ENCODE measurements at regions not wholly inside any gene's neighbourhood (a gene's known extent, or its start where the extent isn't known, plus 50 kb on each side); places are given as distances from the start of the nearest gene placed in this dataset.

- DNase-seq, result no peak
These were observed 505.5 kb downstream of the LMO4 start for GRCh38 chr1:87834151-87834550.

DNA sequence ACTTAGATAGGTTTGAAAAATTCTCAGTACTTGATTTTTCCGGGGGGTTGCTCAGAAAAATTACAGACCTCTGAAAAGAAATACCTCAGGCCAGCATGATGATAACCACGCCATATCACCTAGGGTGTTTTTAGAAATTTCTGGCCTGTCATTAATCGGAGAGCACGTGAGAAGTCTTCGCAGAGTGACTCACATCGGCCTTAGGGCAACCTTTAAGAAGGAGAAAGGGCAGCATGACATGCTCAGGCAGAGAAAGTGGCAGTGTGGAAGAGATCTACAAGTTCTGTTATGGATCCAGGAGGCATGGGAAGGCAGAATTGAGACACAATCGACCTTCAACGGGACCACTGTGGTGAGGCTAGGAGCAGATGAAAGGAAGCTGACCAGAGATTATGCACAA, 506.3 kb downstream of the LMO4 start:
- no peak for DNase-seq

DNA sequence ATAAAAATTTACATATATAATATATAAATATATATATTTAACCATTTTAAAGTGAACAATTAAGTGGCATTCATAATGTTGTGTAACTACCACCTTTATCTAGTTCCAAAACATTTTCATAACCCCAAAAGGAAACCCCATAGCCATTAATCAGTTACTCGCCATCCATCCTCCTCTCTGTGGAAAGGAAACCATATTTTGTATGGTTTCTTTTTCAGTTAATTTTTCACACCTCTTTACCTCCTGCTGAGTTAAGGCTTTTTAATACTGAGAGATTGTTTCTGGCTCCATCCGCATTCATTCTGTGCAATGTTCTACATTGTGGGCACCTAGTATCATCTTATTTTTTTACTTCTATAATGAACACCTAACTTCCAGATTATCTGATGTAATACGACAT, 512.1 kb downstream of the LMO4 start:
- DNase-seq, result no peak

DNA sequence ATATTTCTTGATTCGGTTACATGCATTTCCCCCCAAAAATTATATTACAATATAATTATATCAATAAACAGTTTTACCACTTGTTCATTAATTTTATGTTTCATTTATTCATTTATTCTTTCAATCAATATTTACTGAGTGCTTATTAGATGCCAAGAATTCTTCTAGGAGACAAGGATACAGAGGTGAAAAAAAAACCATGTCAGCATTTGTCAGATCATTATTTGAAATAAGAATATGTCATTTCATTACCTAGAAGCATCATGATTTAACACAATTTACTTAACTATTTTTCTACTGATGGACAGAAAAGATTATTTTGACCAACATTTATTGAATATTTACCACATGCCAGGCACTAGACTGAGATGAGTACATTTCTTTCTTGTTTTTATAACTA, 512.7 kb downstream of the LMO4 start:
- DNase-seq, result no peak

- DNase-seq, result no peak
These were observed 513.5 kb downstream of the LMO4 start for GRCh38 chr1:87842156-87842555.

DNA sequence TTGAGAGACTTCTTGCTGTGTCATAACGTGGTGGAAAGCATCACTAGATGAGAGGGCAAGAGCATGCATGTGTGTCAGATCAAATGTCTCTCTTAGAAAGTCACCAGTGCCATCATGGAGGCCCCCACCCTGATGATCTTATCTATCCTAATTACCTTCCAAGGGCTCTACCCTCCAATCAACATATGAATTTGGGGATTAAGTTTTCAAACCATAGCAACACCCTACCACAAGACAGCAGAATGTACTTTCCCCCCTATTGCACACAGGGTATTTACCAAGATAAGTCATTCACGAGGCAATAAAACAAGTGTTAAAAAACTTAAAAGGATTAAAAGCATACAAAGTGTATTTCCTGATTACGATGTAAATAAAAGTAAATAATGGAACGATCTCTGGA, 515.6 kb downstream of the LMO4 start:
- DNase-seq, result no peak

GRCh38 chr1:87851490-87851889, 522.8 kb downstream of the LMO4 start:
- DNase-seq, result no peak

- no peak for DNase-seq
These were observed 523.9 kb downstream of the LMO4 start for GRCh38 chr1:87852410-87853161.

DNA sequence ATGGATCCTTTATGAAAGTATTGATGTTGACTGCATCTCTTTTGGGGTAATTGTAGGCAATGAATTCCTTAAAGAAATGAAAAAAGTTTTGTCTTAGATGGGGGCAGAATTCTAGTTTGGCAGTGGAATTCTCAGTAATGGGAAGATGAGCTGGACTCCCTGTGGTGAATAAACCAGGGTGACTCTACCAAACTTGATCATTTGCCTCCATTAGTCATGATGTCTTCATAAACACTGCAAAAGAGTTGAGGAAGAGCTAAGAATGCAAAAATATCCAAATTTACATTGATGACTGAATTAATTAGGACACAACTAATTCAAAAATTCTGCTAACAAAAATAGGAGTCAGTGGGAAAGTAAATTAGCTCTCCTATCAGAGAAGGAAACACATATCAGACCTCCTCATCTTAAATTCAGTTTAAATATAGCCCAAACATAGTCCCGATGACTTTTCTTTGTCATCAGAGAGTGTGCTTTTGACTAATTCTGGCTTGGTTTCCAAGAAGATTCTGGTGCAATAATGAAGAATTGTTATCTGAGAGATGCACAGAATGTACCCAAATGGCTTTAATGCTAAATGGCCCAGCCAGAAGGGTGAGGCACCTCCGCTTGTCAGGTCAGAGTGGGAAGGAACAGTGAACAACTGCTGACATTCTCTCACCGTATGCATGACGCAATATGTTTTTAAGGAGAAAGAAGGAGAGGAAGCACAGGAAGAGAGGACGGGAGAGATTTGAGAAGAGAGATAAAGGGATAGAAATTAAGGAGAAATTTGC, 525.1 kb downstream of the LMO4 start:
- DNase-seq, result no peak

DNA sequence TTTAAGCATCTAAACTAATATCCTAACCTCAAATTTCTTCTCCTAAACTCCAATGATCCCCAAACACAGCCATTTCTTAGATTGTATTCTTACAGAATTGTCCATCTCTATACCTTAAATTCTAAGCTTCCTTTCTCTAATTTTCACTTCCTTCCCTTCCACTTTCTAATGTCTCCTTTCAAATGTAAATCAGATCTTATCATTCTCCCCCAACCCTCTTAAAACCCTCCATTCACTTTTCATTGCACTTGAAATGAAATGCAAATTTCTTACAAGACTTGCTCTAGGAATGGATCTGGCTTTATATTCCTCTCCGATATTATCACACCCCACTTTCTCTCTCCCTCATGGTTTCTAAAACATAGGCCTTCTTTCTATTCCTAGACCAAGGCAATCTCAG, 534.6 kb downstream of the LMO4 start:
- no peak for DNase-seq

DNA sequence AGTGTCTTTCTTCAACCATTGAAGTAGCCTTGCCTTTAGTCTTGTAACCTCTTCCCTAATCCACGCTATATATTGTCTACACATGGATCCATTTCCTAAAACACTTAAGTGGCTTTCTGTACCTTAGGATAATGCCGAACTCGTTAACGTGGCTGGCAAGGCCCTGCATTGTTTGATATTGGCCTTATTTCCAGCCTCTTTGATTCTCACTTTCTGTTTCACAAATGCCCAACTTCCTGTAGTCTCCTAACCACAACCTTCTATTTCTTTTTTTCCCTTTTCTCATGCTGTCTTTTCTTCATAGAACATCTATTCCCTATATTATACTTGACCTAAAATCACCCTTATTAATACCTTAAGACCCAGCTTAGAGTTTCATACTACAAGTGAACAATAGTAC, 536.0 kb downstream of the LMO4 start:
- no peak for DNase-seq

DNA sequence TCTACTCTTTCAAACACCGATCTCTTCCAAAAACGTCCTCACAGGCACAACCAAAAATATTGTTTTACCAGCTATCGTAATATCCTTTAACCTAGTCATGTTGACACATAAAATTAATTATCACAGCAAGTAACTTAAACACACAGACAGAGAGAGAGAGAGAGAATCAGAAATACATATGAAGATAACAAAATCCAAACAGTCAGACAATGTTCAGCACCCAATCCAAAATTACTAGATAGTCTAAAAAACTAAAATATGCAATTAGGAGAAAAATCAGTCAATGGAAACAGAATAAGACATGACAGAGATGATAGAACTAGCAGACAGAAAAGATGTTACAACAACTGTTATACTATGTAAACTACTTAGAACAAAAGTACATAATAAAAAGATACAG, 537.7 kb downstream of the LMO4 start:
- DNase-seq, result no peak

DNA sequence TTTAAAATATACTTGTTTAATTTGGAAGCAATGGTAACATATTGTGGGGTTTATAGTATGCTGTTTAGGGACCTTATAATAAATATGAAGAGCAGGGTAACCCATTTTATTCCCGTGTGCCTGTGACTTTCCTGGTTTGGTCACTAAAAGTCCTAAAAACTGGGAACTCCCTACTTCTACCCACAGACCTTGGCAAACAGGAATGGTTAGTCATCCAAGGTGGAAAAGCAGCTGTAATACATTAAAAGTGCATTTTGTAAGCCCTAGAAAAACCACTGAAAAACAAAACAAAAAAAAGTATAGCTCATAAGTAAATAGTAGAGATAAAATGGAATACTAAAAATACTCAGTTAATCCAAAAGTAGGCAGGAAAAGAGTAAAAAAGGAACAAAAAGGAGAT, 538.9 kb downstream of the LMO4 start:
- DNase-seq, result no peak

DNA sequence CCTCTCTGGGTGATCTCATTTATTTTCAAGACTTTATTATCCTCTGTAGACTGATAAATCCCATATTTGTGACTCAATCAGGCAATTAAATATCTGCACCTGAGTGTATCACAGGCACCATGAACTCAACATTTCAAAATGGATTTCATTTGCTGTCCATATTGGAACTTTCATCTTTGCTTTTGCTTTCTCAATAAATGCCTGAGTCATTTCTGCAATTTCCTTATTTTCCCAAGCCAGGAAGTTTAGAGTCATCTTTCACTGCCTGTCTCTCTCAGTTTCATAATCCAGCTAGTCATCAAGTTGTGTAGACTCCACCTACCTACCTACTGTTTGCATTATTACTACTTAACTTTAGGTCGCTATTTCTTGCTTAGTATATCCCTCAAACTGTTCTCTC, 540.9 kb downstream of the LMO4 start:
- DNase-seq, result no peak

GRCh38 chr1:87872189-87872588, 543.5 kb downstream of the LMO4 start:
- no peak for DNase-seq

- DNase-seq, result no peak
These were observed 544.0 kb downstream of the LMO4 start for GRCh38 chr1:87872692-87873091.

DNA sequence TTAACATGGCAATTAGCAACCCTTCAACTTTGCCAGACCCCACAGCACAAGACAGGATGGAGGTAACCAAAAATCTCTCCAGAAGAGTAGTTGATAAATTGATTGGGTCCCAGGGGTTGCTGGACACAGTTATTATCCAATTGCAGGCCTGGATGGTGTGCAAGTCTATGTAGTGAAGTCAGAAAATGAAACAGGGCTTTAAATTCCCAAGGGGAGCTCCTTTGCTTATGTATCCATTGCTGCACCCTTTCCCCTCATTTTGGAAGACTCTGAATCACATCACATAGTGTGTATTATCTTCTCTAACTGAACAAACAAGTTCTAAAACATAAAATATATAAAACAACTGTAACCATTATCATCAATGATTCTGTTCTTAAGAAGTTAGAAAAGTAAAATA, 550.2 kb downstream of the LMO4 start:
- no peak for DNase-seq

DNA sequence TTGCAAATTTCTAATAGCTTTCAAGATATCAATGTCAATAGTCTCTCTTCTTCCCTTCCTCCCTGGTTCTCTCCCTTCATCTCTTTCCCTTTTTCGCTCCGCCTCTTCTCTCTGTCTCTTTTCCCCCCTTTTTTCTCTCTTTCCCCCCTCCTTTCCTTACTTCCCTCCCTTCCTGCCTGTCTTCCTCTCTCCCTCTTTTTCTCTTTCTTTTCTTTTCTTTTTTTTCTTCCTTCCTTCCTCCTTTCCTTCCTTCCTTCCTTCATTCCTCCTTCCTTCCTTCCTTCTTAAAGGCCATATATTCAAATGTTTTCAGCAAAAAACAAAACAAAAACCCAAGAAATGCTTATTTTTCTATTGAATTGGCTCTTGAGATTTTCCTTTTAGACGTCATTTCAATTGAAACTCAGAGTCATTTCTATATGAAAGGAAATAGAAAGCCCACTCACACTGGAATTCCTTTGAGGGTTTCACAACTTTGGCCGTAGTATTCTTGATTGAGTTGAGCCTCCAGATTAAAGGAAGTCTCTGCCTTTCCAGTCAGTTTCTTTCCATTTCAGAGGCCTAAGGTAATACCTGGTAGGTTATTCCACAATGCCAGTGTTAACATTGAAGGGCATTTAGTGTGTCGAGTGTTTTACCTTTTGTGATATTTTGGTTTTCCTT, 551.5 kb downstream of the LMO4 start:
- no peak for DNase-seq

GRCh38 chr1:87880764-87881163, 552.1 kb downstream of the LMO4 start:
- DNase-seq, result no peak

DNA sequence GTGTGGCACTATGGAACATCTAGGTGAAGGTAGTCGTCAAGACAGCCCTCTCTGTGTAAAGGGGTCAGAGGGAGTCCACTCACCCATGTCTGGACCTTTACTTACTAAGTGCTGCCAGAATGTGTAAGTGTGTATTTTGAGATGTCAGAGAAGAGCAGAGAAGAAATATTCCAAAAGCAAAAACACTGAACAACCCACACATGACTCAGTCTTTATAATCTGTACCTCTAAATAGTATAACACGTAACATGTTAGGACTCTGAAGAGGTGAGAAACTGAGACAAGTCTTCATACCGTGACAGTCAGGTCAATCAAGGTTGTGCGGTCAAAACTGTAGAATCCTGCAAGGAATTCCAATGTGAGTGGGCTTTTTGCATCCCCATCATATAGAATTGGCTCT, 555.2 kb downstream of the LMO4 start:
- no peak for DNase-seq

GRCh38 chr1:87884581-87884980, 555.9 kb downstream of the LMO4 start:
- DNase-seq, result no peak

DNA sequence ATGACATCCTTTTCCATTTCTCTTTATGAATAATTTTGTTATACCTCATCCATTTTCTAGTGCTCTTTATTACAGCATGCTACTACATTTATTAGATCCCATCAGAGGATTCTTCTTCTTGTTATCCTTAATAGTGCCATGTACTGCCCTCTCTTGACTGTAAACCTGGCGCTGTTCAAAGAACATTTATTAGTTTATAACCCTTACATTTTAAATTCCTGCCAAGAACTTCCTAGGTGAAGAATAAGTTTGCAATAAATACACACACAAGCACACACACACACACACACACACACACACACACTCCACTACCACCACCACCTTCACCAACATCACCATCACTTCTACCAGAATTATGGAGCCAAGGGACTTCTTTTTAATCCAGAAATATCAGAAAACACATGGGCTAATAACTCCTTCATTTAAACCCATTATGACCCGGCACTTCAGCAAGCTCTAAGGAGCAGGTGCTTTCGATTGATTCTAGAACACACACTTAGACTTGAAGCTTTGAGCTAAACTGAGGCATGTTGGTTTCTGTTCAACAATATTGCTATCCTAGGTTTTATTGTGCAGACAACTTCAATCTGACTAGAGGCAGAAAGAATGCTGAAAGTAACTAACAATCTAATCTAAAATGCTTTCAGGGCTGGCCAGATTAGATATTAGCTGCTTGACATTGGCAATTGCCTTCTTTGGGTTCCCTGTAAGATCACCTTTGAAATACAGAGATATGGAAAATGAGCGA, 556.8 kb downstream of the LMO4 start:
- no peak for DNase-seq

GRCh38 chr1:87887100-87887499, 558.4 kb downstream of the LMO4 start:
- no peak for DNase-seq

All from central memory CD4-positive, alpha-beta T cell (primary cell).